H1 (cell line): ENCODE measurements at regions not wholly inside any gene's neighbourhood (a gene's known extent, or its start where the extent isn't known, plus 50 kb on each side); places are given as distances from the start of the nearest gene placed in this dataset.

Source experiments
- RXRA ChIP-seq: IDR thresholded peaks from 2 replicates; pipeline ENCODE4 v1.6.1; 2011; ENCODE audit warnings: low read depth, mild to moderate bottlenecking, low read length, moderate library complexity; ENCODE audit not compliant: insufficient read depth
- SAP30 ChIP-seq: fragments of 300-600 bp; sonication (generic); IDR thresholded peaks from 2 replicates; pipeline ENCODE4 v1.7.1; 2012; ENCODE audit warnings: low read length, moderate library complexity, mild to moderate bottlenecking, inconsistent platforms; ENCODE audit not compliant: insufficient read depth, insufficient replicate concordance
- SIX5 ChIP-seq: IDR thresholded peaks from 2 replicates; pipeline ENCODE4 v1.6.1; 2011; ENCODE audit warnings: mild to moderate bottlenecking, low read depth, low read length
- TF ChIP-seq, protein P1 (sequence below): IDR thresholded peaks from 2 replicates; pipeline ENCODE4 v1.6.1; 2012; ENCODE audit warnings: inconsistent platforms

DNA sequence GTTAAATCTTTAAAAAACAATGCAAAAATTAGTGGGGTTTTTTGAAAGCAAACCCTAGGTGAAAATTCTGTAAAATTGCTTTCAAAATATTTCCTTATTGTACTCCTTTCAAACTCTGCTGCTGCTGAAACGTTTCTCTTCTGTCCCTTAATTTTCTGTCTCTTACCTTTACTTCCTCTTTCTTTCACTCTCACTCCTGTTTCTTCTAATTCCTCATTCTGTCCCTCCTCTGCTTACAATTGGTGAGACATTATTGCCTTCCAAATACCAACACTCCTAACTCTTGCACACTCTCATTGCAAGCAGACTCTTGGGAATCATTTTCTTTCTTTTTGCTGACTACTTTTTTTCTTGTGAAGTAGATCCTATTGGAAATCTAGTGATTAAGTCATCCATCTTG is 685.6 kb upstream of the SLITRK1 start (continued):
- TF ChIP-seq SAP30 (no peak), RXRA (no peak), SIX5 (no peak)
- TF ChIP-seq, protein P1, sequence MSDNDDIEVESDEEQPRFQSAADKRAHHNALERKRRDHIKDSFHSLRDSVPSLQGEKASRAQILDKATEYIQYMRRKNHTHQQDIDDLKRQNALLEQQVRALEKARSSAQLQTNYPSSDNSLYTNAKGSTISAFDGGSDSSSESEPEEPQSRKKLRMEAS, result no peak
